Thymus (tissue), 11 donors: ENCODE measurements at regions not wholly inside any gene's neighbourhood (a gene's known extent, or its start where the extent isn't known, plus 50 kb on each side); places are given as distances from the start of the nearest gene placed in this dataset.

Source experiments
- DNase-seq, 9 donors: peaks; one replicate each; pipeline ENCODE4 v3.0.0-alpha.2; 2013; ENCODE audit warnings: low spot score in 9 of 9, low read depth in 6 of 9, missing footprints in 1 of 9
- H3K27ac ChIP-seq, 2 donors: one replicate each; pipeline ENCODE4 v1.5.1; 2013; ENCODE audit warnings: control low read depth in 1 of 2, low read depth in 1 of 2, low read length in 1 of 2, mild to moderate bottlenecking in 1 of 2, moderate library complexity in 1 of 2
- H3K27me3 ChIP-seq, 2 donors: one replicate each; pipeline ENCODE4 v1.5.1; 2013; ENCODE audit warnings: low read length in 1 of 2; ENCODE audit not compliant: control insufficient read depth in 2 of 2, insufficient read depth in 1 of 2
- H3K36me3 ChIP-seq, 2 donors: one replicate each; pipeline ENCODE4 v1.5.1; 2013; ENCODE audit warnings: low read length in 1 of 2, mild to moderate bottlenecking in 1 of 2, moderate library complexity in 1 of 2; ENCODE audit not compliant: control insufficient read depth in 2 of 2, insufficient read depth in 2 of 2
- H3K4me1 ChIP-seq, 2 donors: one replicate each; pipeline ENCODE4 v1.5.1; 2013; ENCODE audit warnings: low read length in 2 of 2; ENCODE audit not compliant: control insufficient read depth in 2 of 2, insufficient read depth in 2 of 2
- H3K4me3 ChIP-seq, 2 donors: one replicate each; pipeline ENCODE4 v1.5.1; 2013; ENCODE audit warnings: low read length in 2 of 2, control low read depth in 1 of 2, mild to moderate bottlenecking in 1 of 2
- H3K9me3 ChIP-seq, 2 donors: one replicate each; pipeline ENCODE4 v1.5.1; 2013; ENCODE audit warnings: low read length in 1 of 2, mild to moderate bottlenecking in 1 of 2; ENCODE audit not compliant: control insufficient read depth in 2 of 2, insufficient read depth in 1 of 2
- WGBS: extraction: QIAGEN DNeasy Blood & Tissue Kit; methylation state at CpG from one replicate; pipeline ENCODE4 v1.1.7; 2013; 5-methylcytosine and 5-hydroxymethylcytosine counted together
- donor health status: healthy.

DNA sequence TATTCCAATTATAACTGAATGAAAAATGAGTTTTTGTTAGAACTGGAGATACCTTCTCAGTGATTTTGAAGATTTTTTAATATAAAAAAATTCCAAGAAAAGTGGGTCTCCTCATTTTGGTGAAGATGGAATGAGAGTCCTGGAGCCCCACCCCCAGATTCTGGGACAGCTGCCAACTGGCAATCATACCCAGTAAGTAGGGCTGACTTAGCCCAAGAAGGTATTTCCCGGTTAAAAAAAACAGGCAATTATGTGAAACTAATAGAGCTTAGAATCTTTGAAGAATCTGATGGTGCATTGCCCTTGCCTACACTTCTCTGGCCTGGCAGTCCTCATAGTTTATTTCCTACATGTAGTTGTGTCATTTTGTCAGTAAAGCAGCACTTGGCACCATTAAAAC, 52.8 kb upstream of the VWDE start:
- Histone ChIP-seq H3K27me3 (no peaks in the 10 kb centered on the region), H3K4me3 (no peak overlapping the region), H3K27ac (no peak overlapping the region), H3K4me1 (no peaks in the 10 kb centered on the region), H3K9me3 (no peaks in the 10 kb centered on the region), H3K36me3 (no peaks in the 10 kb centered on the region)
- DNase-seq = no peak
- 81% methylated on average over 1 of the region's 1 CpG for WGBS

- DNase-seq = peak in 5 of 9 donors; percentile 5 to 31 (median 9)
- Histone ChIP-seq H3K27ac (no peak overlapping the region), H3K36me3 (no peaks in the 10 kb centered on the region), H3K27me3 (no peaks in the 10 kb centered on the region), H3K4me3 (no peak overlapping the region), H3K4me1 (no peaks in the 10 kb centered on the region), H3K9me3 (no peaks in the 10 kb centered on the region)
- 40% methylated on average over 4 of the region's 4 CpGs for WGBS
These were observed 55.0 kb upstream of the VWDE start for GRCh38 chr7:12458520-12459131.

- 91% methylated on average over 1 of the region's 1 CpG for WGBS
- Histone ChIP-seq H3K27ac (no peak overlapping the region), H3K4me1 (no peaks in the 10 kb centered on the region), H3K9me3 (no peaks in the 10 kb centered on the region), H3K4me3 (no peak overlapping the region), H3K27me3 (no peaks in the 10 kb centered on the region), H3K36me3 (no peaks in the 10 kb centered on the region)
- DNase-seq = no peak
These were observed 64.2 kb upstream of the VWDE start for GRCh38 chr7:12467837-12468236.

- Histone ChIP-seq H3K27me3 (no peaks in the 10 kb centered on the region), H3K4me1 (no peaks in the 10 kb centered on the region), H3K36me3 (no peaks in the 10 kb centered on the region), H3K4me3 (no peak overlapping the region), H3K27ac (no peak overlapping the region), H3K9me3 (no peaks in the 10 kb centered on the region)
- DNase-seq = no peak
- 86% methylated on average over 5 of the region's 5 CpGs for WGBS
These were observed 65.9 kb upstream of the VWDE start for GRCh38 chr7:12469568-12469967.

GRCh38 chr7:12470930-12471329, 67.3 kb upstream of the VWDE start:
- DNase-seq = no peak
- Histone ChIP-seq H3K27me3 (no peaks in the 10 kb centered on the region), H3K27ac (no peak overlapping the region), H3K4me3 (no peak overlapping the region), H3K36me3 (no peaks in the 10 kb centered on the region), H3K4me1 (no peaks in the 10 kb centered on the region), H3K9me3 (no peaks in the 10 kb centered on the region)
- 98% methylated on average over 29 of the region's 29 CpGs for WGBS

DNA sequence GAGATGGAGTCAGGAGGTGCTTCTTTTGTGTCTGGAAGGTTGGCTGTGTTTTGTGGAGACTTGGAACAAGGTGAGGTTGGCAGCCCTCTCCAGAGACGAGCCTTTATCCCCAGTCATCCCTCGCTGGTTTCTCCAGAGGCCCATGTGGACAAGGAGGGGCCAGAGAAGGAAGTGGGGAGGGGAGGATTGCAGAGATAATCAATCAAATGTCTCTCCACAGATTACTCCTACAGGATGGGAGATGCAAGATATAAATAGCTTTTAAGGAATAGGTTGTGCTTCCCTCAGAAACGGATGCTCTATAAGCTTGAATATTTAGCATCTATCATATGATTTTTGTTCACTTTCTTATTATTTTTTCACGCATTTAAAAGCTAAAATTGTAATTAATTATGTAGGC, 70.4 kb upstream of the VWDE start:
- Histone ChIP-seq H3K36me3 (no peaks in the 10 kb centered on the region), H3K4me3 (no peak overlapping the region), H3K27me3 (no peaks in the 10 kb centered on the region), H3K27ac (no peak overlapping the region), H3K4me1 (no peaks in the 10 kb centered on the region), H3K9me3 (no peaks in the 10 kb centered on the region)
- 75% methylated on average over 4 of the region's 4 CpGs for WGBS
- no peak for DNase-seq

GRCh38 chr7:12475362-12476063, 71.8 kb upstream of the VWDE start:
- H3K36me3 ChIP-seq = no peaks in the 10 kb centered on the region
- DNase-seq = no peak
- H3K4me1 ChIP-seq = no peaks in the 10 kb centered on the region
- WGBS = 91% methylated on average over 6 of the region's 6 CpGs
- H3K27ac ChIP-seq = no peak overlapping the region
- H3K9me3 ChIP-seq = no peaks in the 10 kb centered on the region
- H3K27me3 ChIP-seq = no peaks in the 10 kb centered on the region
- H3K4me3 ChIP-seq = no peak overlapping the region

DNA sequence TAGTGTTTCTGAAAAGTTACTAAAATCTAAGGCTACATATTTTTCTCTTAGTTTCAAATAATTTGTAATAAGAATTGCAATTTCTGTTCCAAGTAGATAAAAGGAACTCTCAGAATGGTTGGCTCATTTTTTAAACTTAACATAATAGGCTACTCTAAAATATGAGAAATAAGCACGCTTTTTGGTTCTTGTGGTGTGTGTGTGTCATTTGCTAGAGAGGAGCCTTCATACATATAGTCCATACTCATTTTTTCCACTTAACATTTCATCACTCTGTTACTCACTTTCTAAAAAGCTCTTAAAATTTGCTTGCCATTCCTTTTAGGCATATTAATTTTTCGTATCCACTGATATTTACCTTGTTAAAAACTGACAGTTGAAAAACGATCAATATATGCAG, 74.0 kb upstream of the VWDE start:
- Histone ChIP-seq H3K4me1 (no peaks in the 10 kb centered on the region), H3K4me3 (no peak overlapping the region), H3K27me3 (no peaks in the 10 kb centered on the region), H3K27ac (no peak overlapping the region), H3K9me3 (no peaks in the 10 kb centered on the region), H3K36me3 (no peaks in the 10 kb centered on the region)
- 90% methylated on average over 3 of the region's 3 CpGs for WGBS
- DNase-seq = no peak

DNA sequence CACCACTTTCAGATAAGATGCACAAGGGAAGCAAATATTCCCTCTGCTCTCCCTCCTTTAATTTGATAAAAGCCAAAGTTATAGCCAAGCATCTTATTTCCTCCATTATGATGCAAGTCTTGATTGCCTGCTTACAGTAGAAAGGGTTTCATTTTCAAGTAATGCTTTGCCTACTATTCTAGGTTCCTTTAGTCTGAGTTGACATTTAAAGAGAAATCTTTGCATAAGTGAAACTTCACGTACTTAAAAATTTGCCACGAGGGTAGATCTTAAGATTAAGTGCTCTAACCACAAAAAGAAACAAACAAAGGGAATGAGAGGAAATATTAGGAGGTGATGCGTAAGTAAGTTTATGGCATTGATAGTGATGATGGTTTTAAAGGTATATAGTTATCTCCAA, 78.1 kb upstream of the VWDE start:
- no peaks in the 10 kb centered on the region for H3K36me3 ChIP-seq
- 25% methylated on average over 3 of the region's 3 CpGs for WGBS
- no peak overlapping the region for H3K4me3 ChIP-seq
- no peaks in the 10 kb centered on the region for H3K27me3 ChIP-seq
- DNase-seq = no peak
- no peaks in the 10 kb centered on the region for H3K9me3 ChIP-seq
- no peak overlapping the region for H3K27ac ChIP-seq
- no peaks in the 10 kb centered on the region for H3K4me1 ChIP-seq
